NT2/D1 (cell line): ENCODE measurements at regions not wholly inside any gene's neighbourhood (a gene's known extent, or its start where the extent isn't known, plus 50 kb on each side); places are given as distances from the start of the nearest gene placed in this dataset.

Source experiments
- DNase-seq: peaks from one replicate; pipeline ENCODE4 v3.0.0-alpha.2; 2011; ENCODE audit warnings: low read depth, low spot score
- H3K27me3 ChIP-seq: 2 replicates; pipeline ENCODE4 v1.6.0; 2011; ENCODE audit warnings: mild to moderate bottlenecking; ENCODE audit not compliant: insufficient read length, insufficient read depth
- H3K36me3 ChIP-seq: 2 replicates; pipeline ENCODE4 v1.6.1; 2011; ENCODE audit warnings: mild to moderate bottlenecking, low read length, mixed read lengths; ENCODE audit not compliant: insufficient read depth, insufficient read length
- H3K4me1 ChIP-seq: 2 replicates; pipeline ENCODE4 v1.5.1; 2011; ENCODE audit not compliant: insufficient read depth, insufficient read length
- H3K4me3 ChIP-seq: 2 replicates; pipeline ENCODE4 v1.5.1; 2011; ENCODE audit warnings: low read depth; ENCODE audit not compliant: insufficient read length
- H3K9ac ChIP-seq: 2 replicates; pipeline ENCODE4 v1.6.0; 2011; ENCODE audit warnings: low read depth; ENCODE audit not compliant: insufficient read length
- H3K9me3 ChIP-seq: 2 replicates; pipeline ENCODE4 v1.5.1; 2011; ENCODE audit warnings: mild to moderate bottlenecking, low read length; ENCODE audit not compliant: insufficient read depth
- SUZ12 ChIP-seq: IDR thresholded peaks from 2 replicates; pipeline ENCODE4 v1.6.1; 2011; ENCODE audit not compliant: insufficient read length, insufficient read depth; ENCODE audit errors: extremely low read depth
- YY1 ChIP-seq: IDR thresholded peaks from 2 replicates; pipeline ENCODE4 v1.6.1; 2011; ENCODE audit not compliant: insufficient read length, insufficient read depth
- ZNF274 ChIP-seq: IDR thresholded peaks from 2 replicates; pipeline ENCODE4 v1.6.1; 2011; ENCODE audit warnings: mild to moderate bottlenecking, low read depth, low read length

- Histone ChIP-seq H3K36me3 (no peaks in the 10 kb centered on the region), H3K4me1 (peaks cover 2% of the 10 kb centered on the region), H3K27me3 (peaks cover 52% of the 10 kb centered on the region), H3K4me3 (no peak overlapping the region), H3K9ac (no peak overlapping the region), H3K9me3 (peaks cover 19% of the 10 kb centered on the region)
- TF ChIP-seq YY1 (no peak), SUZ12 (no peak), ZNF274 (no peak)
- DNase-seq = no peak
Measured at GRCh38 chr20:61192337-61192950, 59.6 kb upstream of the CDH4 start.

- peaks cover 19% of the 10 kb centered on the region for H3K9me3 ChIP-seq
- TF ChIP-seq SUZ12 (no peak), ZNF274 (no peak), YY1 (no peak)
- DNase-seq = no peak
- H3K4me3 ChIP-seq = no peak overlapping the region
- no peak overlapping the region for H3K9ac ChIP-seq
- peaks cover 2% of the 10 kb centered on the region for H3K4me1 ChIP-seq
- peaks cover 52% of the 10 kb centered on the region for H3K27me3 ChIP-seq
- no peaks in the 10 kb centered on the region for H3K36me3 ChIP-seq
Measured at GRCh38 chr20:61193164-61193563, 58.9 kb upstream of the CDH4 start.
